ENCODE measurements at regions not wholly inside any gene's neighbourhood (a gene's known extent, or its start where the extent isn't known, plus 50 kb on each side); places are given as distances from the start of the nearest gene placed in this dataset.

DNA sequence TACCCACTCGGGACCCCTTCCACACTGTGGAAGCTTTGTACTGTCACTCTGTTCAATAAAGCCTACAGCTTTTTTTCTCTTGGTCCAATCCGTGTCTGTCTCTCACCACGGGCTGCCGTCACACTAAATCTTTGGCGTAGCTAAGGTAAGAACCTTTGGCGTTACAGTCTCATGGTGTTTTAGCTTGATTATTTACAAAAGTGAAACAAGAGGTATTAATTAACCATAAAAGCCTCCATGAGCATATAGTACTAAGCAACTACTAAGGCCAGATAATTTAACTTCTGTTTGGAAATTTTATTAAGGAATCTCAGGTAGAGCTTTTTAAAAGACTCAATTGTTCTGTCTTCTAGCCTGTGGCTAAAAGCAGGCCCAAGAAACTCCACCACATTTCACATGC is 370.7 kb upstream of the TRPC7 start:
- TF ChIP-seq RAD21 (conservative IDR thresholded peaks at IDR 0.05) (no peak), EP300 (conservative IDR thresholded peaks at IDR 0.05; ENCODE audit: poor library complexity, severe bottlenecking) (no peak), POLR2AphosphoS5 (IDR thresholded peaks at IDR 0.05) (no peak), TAF1 (IDR thresholded peaks at IDR 0.05; ENCODE audit: low read depth) (no peak), EZH2 (IDR thresholded peaks at IDR 0.05; ENCODE audit: borderline replicate concordance, insufficient read depth, low read length, poor library complexity, severe bottlenecking) (no peak), MXI1 (conservative IDR thresholded peaks at IDR 0.05; ENCODE audit: poor library complexity, severe bottlenecking) (no peak)
- TF ChIP-seq, protein P1, sequence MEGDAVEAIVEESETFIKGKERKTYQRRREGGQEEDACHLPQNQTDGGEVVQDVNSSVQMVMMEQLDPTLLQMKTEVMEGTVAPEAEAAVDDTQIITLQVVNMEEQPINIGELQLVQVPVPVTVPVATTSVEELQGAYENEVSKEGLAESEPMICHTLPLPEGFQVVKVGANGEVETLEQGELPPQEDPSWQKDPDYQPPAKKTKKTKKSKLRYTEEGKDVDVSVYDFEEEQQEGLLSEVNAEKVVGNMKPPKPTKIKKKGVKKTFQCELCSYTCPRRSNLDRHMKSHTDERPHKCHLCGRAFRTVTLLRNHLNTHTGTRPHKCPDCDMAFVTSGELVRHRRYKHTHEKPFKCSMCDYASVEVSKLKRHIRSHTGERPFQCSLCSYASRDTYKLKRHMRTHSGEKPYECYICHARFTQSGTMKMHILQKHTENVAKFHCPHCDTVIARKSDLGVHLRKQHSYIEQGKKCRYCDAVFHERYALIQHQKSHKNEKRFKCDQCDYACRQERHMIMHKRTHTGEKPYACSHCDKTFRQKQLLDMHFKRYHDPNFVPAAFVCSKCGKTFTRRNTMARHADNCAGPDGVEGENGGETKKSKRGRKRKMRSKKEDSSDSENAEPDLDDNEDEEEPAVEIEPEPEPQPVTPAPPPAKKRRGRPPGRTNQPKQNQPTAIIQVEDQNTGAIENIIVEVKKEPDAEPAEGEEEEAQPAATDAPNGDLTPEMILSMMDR (IDR thresholded peaks at IDR 0.05; ENCODE audit: poor library complexity, severe bottlenecking): no peak
- TF ChIP-seq, protein P2, sequence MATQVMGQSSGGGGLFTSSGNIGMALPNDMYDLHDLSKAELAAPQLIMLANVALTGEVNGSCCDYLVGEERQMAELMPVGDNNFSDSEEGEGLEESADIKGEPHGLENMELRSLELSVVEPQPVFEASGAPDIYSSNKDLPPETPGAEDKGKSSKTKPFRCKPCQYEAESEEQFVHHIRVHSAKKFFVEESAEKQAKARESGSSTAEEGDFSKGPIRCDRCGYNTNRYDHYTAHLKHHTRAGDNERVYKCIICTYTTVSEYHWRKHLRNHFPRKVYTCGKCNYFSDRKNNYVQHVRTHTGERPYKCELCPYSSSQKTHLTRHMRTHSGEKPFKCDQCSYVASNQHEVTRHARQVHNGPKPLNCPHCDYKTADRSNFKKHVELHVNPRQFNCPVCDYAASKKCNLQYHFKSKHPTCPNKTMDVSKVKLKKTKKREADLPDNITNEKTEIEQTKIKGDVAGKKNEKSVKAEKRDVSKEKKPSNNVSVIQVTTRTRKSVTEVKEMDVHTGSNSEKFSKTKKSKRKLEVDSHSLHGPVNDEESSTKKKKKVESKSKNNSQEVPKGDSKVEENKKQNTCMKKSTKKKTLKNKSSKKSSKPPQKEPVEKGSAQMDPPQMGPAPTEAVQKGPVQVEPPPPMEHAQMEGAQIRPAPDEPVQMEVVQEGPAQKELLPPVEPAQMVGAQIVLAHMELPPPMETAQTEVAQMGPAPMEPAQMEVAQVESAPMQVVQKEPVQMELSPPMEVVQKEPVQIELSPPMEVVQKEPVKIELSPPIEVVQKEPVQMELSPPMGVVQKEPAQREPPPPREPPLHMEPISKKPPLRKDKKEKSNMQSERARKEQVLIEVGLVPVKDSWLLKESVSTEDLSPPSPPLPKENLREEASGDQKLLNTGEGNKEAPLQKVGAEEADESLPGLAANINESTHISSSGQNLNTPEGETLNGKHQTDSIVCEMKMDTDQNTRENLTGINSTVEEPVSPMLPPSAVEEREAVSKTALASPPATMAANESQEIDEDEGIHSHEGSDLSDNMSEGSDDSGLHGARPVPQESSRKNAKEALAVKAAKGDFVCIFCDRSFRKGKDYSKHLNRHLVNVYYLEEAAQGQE (IDR thresholded peaks at IDR 0.05; ENCODE audit: borderline replicate concordance): no peak

All from neural cell (in vitro differentiated cells).